ENCODE measurements at regions not wholly inside any gene's neighbourhood (a gene's known extent, or its start where the extent isn't known, plus 50 kb on each side); places are given as distances from the start of the nearest gene placed in this dataset.
A peak's percentile ranks its signal among the peaks of the same experiment; 100 is the strongest.

GRCh38 chr17:72554508-72554907, 433.7 kb downstream of the SOX9 start:
- H3K4me1 Mint-ChIP-seq (ENCODE audit: low read depth), result no peaks in the 10 kb centered on the region
- CTCF ChIA-PET, result no interaction called here
- no peaks in the 10 kb centered on the region for H3K36me3 ChIP-seq (ENCODE audit: insufficient read depth, low read length)
- no peak overlapping the region for H3K4me3 Mint-ChIP-seq
- POLR2A ChIA-PET, result no interaction called here
- no peaks in the 10 kb centered on the region for H3K27me3 ChIP-seq (ENCODE audit: control insufficient read depth in 1 of 2, insufficient read depth in 2 of 2, low read length in 2 of 2)
- H3K4me1 ChIP-seq (ENCODE audit: insufficient read depth, low read length), result no peaks in the 10 kb centered on the region
- no peak overlapping the region for H3K27ac ChIP-seq (ENCODE audit: low read depth in 1 of 2, low read length in 2 of 2)
- no peak overlapping the region for H3K4me3 ChIP-seq (ENCODE audit: low read length)
- intact Hi-C loops (cut with DNase I, micrococcal nuclease), result no loop called here
- DNase-seq, result no peak
- ATAC-seq (ENCODE audit: poor library complexity), result no peak
- TF ChIP-seq CTCF (IDR thresholded peaks at IDR 0.05), result no peak
- H3K27ac Mint-ChIP-seq, result no peak overlapping the region
- H3K9me3 ChIP-seq (ENCODE audit: control insufficient read depth in 1 of 2, insufficient read depth in 1 of 2, low read length in 2 of 2), result no peaks in the 10 kb centered on the region
- H3K27me3 Mint-ChIP-seq, result no peaks in the 10 kb centered on the region
- H3K9me3 Mint-ChIP-seq, result no peaks in the 10 kb centered on the region
- H3K36me3 Mint-ChIP-seq (ENCODE audit: low read depth), result no peaks in the 10 kb centered on the region

GRCh38 chr17:72555052-72555451, 434.2 kb downstream of the SOX9 start:
- Mint-ChIP-seq H3K9me3 (no peaks in the 10 kb centered on the region), H3K4me1 (ENCODE audit: low read depth) (no peaks in the 10 kb centered on the region), H3K27me3 (no peaks in the 10 kb centered on the region), H3K27ac (no peak overlapping the region), H3K4me3 (no peak overlapping the region), H3K36me3 (ENCODE audit: low read depth) (no peaks in the 10 kb centered on the region)
- no peaks in the 10 kb centered on the region for H3K4me1 ChIP-seq (ENCODE audit: insufficient read depth, low read length)
- ATAC-seq (ENCODE audit: poor library complexity), result no peak
- no peaks in the 10 kb centered on the region for H3K27me3 ChIP-seq (ENCODE audit: control insufficient read depth in 1 of 2, insufficient read depth in 2 of 2, low read length in 2 of 2)
- TF ChIP-seq CTCF (IDR thresholded peaks at IDR 0.05), result no peak
- H3K9me3 ChIP-seq (ENCODE audit: control insufficient read depth in 1 of 2, insufficient read depth in 1 of 2, low read length in 2 of 2), result no peaks in the 10 kb centered on the region
- intact Hi-C loops (cut with DNase I, micrococcal nuclease), result no loop called here
- no peak for DNase-seq
- H3K36me3 ChIP-seq (ENCODE audit: insufficient read depth, low read length), result no peaks in the 10 kb centered on the region
- CTCF ChIA-PET, result no interaction called here
- H3K27ac ChIP-seq (ENCODE audit: low read depth in 1 of 2, low read length in 2 of 2), result no peak overlapping the region
- no peak overlapping the region for H3K4me3 ChIP-seq (ENCODE audit: low read length)
- POLR2A ChIA-PET, result no interaction called here

- Histone ChIP-seq H3K27me3 (ENCODE audit: control insufficient read depth in 1 of 2, insufficient read depth in 2 of 2, low read length in 2 of 2) (no peaks in the 10 kb centered on the region), H3K36me3 (ENCODE audit: insufficient read depth, low read length) (no peaks in the 10 kb centered on the region), H3K9me3 (ENCODE audit: control insufficient read depth in 1 of 2, insufficient read depth in 1 of 2, low read length in 2 of 2) (no peaks in the 10 kb centered on the region), H3K4me3 (ENCODE audit: low read length) (no peak overlapping the region), H3K4me1 (ENCODE audit: insufficient read depth, low read length) (peaks cover 3% of the 10 kb centered on the region), H3K27ac (ENCODE audit: low read depth in 1 of 2, low read length in 2 of 2) (no peak overlapping the region)
- Mint-ChIP-seq H3K36me3 (ENCODE audit: low read depth) (no peaks in the 10 kb centered on the region), H3K27ac (no peak overlapping the region), H3K27me3 (no peaks in the 10 kb centered on the region), H3K4me3 (no peak overlapping the region), H3K9me3 (no peaks in the 10 kb centered on the region), H3K4me1 (ENCODE audit: low read depth) (no peaks in the 10 kb centered on the region)
- TF ChIP-seq CTCF (IDR thresholded peaks at IDR 0.05), result peak; percentile 76
- intact Hi-C loops (cut with DNase I, micrococcal nuclease), result no loop called here
- peak; percentile 39 for ATAC-seq (ENCODE audit: poor library complexity)
- ChIA-PET POLR2A (interaction anchor here (0.8 kb wide), 1 partner anchor 170 kb away, joined by 6 read pairs; no protein-coding TSS in a partner anchor), CTCF (interaction anchor here (0.6 to 1.9 kb wide), 8 partner anchors 9 to 847 kb away, joined by 3 to 13 read pairs (median 5); no protein-coding TSS in a partner anchor)
- peak; percentile 30 to 71 (median 44) for DNase-seq
Observed at GRCh38 chr17:72556944-72557826, 436.4 kb downstream of the SOX9 start.

All from CD4-positive, alpha-beta T cell (primary cell).